H9 (cell line): ENCODE measurements at regions not wholly inside any gene's neighbourhood (a gene's known extent, or its start where the extent isn't known, plus 50 kb on each side); places are given as distances from the start of the nearest gene placed in this dataset.

ENCODE experiments used
- DNase-seq: peaks from one replicate; pipeline ENCODE4 v3.0.0-alpha.2; 2017
- H2AFZ ChIP-seq: one replicate; pipeline ENCODE4 v1.6.1; 2013; ENCODE audit warnings: mild to moderate bottlenecking, low read length, control low read depth, moderate library complexity
- H2AK5ac ChIP-seq: 2 replicates; pipeline ENCODE4 v1.6.1; 2013; ENCODE audit warnings: low read length, control low read depth, mixed read lengths; ENCODE audit not compliant: insufficient read length
- H2BK120ac ChIP-seq: one replicate; pipeline ENCODE4 v1.6.1; 2013; ENCODE audit warnings: low read depth, mild to moderate bottlenecking, low read length, control low read depth, inconsistent platforms; ENCODE audit not compliant: poor library complexity, severe bottlenecking
- H2BK12ac ChIP-seq: 2 replicates; pipeline ENCODE4 v1.6.1; 2013; ENCODE audit warnings: low read length, control low read depth, mixed read lengths, low read depth; ENCODE audit not compliant: insufficient read length
- H2BK15ac ChIP-seq: 2 replicates; pipeline ENCODE4 v1.6.1; 2013; ENCODE audit warnings: low read depth, low read length, control low read depth
- H2BK20ac ChIP-seq: one replicate; pipeline ENCODE4 v1.6.1; 2013; ENCODE audit warnings: low read depth, mild to moderate bottlenecking, low read length, control low read depth, inconsistent platforms; ENCODE audit not compliant: poor library complexity, severe bottlenecking
- H2BK5ac ChIP-seq: 2 replicates; pipeline ENCODE4 v1.6.1; 2013; ENCODE audit warnings: low read length, control low read depth, mixed read lengths; ENCODE audit not compliant: insufficient read length
- H3K14ac ChIP-seq: 2 replicates; pipeline ENCODE4 v1.6.1; 2013; ENCODE audit warnings: low read length, control low read depth; ENCODE audit not compliant: insufficient read depth
- H3K18ac ChIP-seq: 2 replicates; pipeline ENCODE4 v1.6.1; 2013; ENCODE audit warnings: low read depth, mild to moderate bottlenecking, mixed read lengths, low read length, control low read depth; ENCODE audit not compliant: insufficient read length
- H3K23ac ChIP-seq: 2 replicates; pipeline ENCODE4 v1.6.1; 2013; ENCODE audit warnings: low read length, control low read depth, mixed read lengths, low read depth; ENCODE audit not compliant: insufficient read length
- H3K23me2 ChIP-seq: 2 replicates; pipeline ENCODE4 v1.6.1; 2013; ENCODE audit warnings: low read depth, mild to moderate bottlenecking, mixed read lengths, low read length, control low read depth; ENCODE audit not compliant: insufficient read length, poor library complexity, severe bottlenecking
- H3K27ac ChIP-seq: 2 replicates; pipeline ENCODE4 v1.5.1; 2013; ENCODE audit warnings: low read length, control low read depth, mixed read lengths, low read depth; ENCODE audit not compliant: insufficient read length
- H3K27me3 ChIP-seq: 2 replicates; pipeline ENCODE4 v1.6.1; 2013; ENCODE audit warnings: low read length, control low read depth, inconsistent platforms; ENCODE audit not compliant: insufficient read depth
- H3K4ac ChIP-seq: 2 replicates; pipeline ENCODE4 v1.6.1; 2013; ENCODE audit warnings: low read depth, mild to moderate bottlenecking, control low read depth, inconsistent platforms, low read length, moderate library complexity
- H3K4me1 ChIP-seq: 2 replicates; pipeline ENCODE4 v1.6.1; 2013; ENCODE audit warnings: low read length, control low read depth, inconsistent platforms; ENCODE audit not compliant: insufficient read depth
- H3K4me2 ChIP-seq: 2 replicates; pipeline ENCODE4 v1.6.1; 2013; ENCODE audit warnings: low read length, control low read depth, mixed read lengths; ENCODE audit not compliant: insufficient read length, insufficient read depth
- H3K56ac ChIP-seq: 2 replicates; pipeline ENCODE4 v1.6.1; 2013; ENCODE audit warnings: low read depth, mild to moderate bottlenecking, mixed read lengths, low read length, control low read depth; ENCODE audit not compliant: insufficient read length
- H3K79me1 ChIP-seq: 2 replicates; pipeline ENCODE4 v1.6.1; 2013; ENCODE audit warnings: low read depth, mild to moderate bottlenecking, moderate library complexity, low read length, control low read depth, inconsistent platforms; ENCODE audit not compliant: insufficient read depth, poor library complexity, severe bottlenecking
- H3K79me2 ChIP-seq: 2 replicates; pipeline ENCODE4 v1.6.1; 2013; ENCODE audit warnings: low read length, control low read depth, inconsistent platforms; ENCODE audit not compliant: insufficient read depth
- H3K9ac ChIP-seq: 2 replicates; pipeline ENCODE4 v1.6.1; 2013; ENCODE audit warnings: low read length, control low read depth, mixed read lengths; ENCODE audit not compliant: insufficient read length; ENCODE audit errors: extremely low read depth
- H3K9me3 ChIP-seq: one replicate; pipeline ENCODE4 v1.6.1; 2013; ENCODE audit warnings: low read depth, low read length, inconsistent platforms; ENCODE audit not compliant: control insufficient read depth
- H3T11ph ChIP-seq: one replicate; pipeline ENCODE4 v1.6.1; 2013; ENCODE audit warnings: mild to moderate bottlenecking, low read length, control low read depth, inconsistent platforms
- H4K20me1 ChIP-seq: one replicate; pipeline ENCODE4 v1.6.1; 2013; ENCODE audit not compliant: control insufficient read depth, insufficient read length, insufficient read depth
- H4K5ac ChIP-seq: 2 replicates; pipeline ENCODE4 v1.6.1; 2013; ENCODE audit warnings: low read depth, mild to moderate bottlenecking, mixed read lengths, low read length, control low read depth; ENCODE audit not compliant: insufficient read length
- H4K8ac ChIP-seq: replicated peaks from 2 replicates; pipeline ENCODE4 v1.6.1; 2013; ENCODE audit warnings: low read length, control low read depth, mixed read lengths, low read depth; ENCODE audit not compliant: insufficient read length
- H4K91ac ChIP-seq: 2 replicates; pipeline ENCODE4 v1.6.1; 2013; ENCODE audit warnings: low read depth, mild to moderate bottlenecking, moderate library complexity, mixed read lengths, low read length, control low read depth; ENCODE audit not compliant: insufficient read length
- H3K27ac Mint-ChIP-seq, 3 experiments: 2 replicates in 2 of 3; 3 replicates in 1 of 3; pipeline ENCODE4 v1.8.0; 2020 to 2021; ENCODE audit warnings: mixed read lengths in 3 of 3, mild to moderate bottlenecking in 1 of 3, moderate library complexity in 1 of 3
- H3K27me3 Mint-ChIP-seq: 2 replicates; pipeline ENCODE4 v1.8.0; 2021; ENCODE audit warnings: low read depth, mild to moderate bottlenecking, moderate library complexity, mixed read lengths
- H3K36me3 Mint-ChIP-seq, 3 experiments: 2 replicates in 2 of 3; 3 replicates in 1 of 3; pipeline ENCODE4 v1.8.0; 2020 to 2021; ENCODE audit warnings: low read depth in 3 of 3, mixed read lengths in 3 of 3; ENCODE audit not compliant: insufficient read depth in 1 of 3
- H3K4me1 Mint-ChIP-seq, 2 experiments: 2 replicates each; pipeline ENCODE4 v1.8.0; 2020; ENCODE audit warnings: mixed read lengths in 2 of 2
- H3K4me3 Mint-ChIP-seq, 2 experiments: 2 replicates in 1 of 2; 3 replicates in 1 of 2; pipeline ENCODE4 v1.8.0; 2020 to 2021; ENCODE audit warnings: mild to moderate bottlenecking in 2 of 2, mixed read lengths in 2 of 2, moderate library complexity in 1 of 2
- H3K9me3 Mint-ChIP-seq, 2 experiments: 2 replicates in 1 of 2; 3 replicates in 1 of 2; pipeline ENCODE4 v1.8.0; 2020; ENCODE audit warnings: mild to moderate bottlenecking in 2 of 2, mixed read lengths in 2 of 2, moderate library complexity in 1 of 2
- CTCF ChIP-seq: fragments of 200-600 bp; sonication (generic); conservative IDR thresholded peaks from 3 replicates; pipeline ENCODE4 v1.8.0; 2021; ENCODE audit warnings: antibody characterized with exemption, mild to moderate bottlenecking
- WGBS: extraction: QIAGEN DNeasy Blood & Tissue Kit; methylation state at CpG from one replicate; pipeline ENCODE4 v1.1.7; 2013; ENCODE audit warnings: missing lambda C conversion rate, low lambda C conversion rate, mixed read lengths; ENCODE audit not compliant: insufficient read length; ENCODE audit errors: extremely low coverage; 5-methylcytosine and 5-hydroxymethylcytosine counted together

GRCh38 chr2:217459016-217459415 lies 543.8 kb downstream of the TNS1 start:
- no peak overlapping the region for H3K27ac ChIP-seq
- no CpG with 5 or more reads among the region's 2 CpGs for WGBS
- TF ChIP-seq CTCF: no peak

More at GRCh38 chr2:217459016-217459415, 543.8 kb downstream of the TNS1 start:
- no peaks in the 10 kb centered on the region for H3K9me3 ChIP-seq
- no peak overlapping the region for H4K8ac ChIP-seq
- no peaks in the 10 kb centered on the region for H4K20me1 ChIP-seq
- no peak overlapping the region for H3K23ac ChIP-seq
- no peaks in the 10 kb centered on the region for H3K23me2 ChIP-seq
- H3K4me1 ChIP-seq: no peaks in the 10 kb centered on the region
- H2BK15ac ChIP-seq: no peak overlapping the region
- H3K14ac ChIP-seq: no peak overlapping the region
- no peak overlapping the region for H2BK20ac ChIP-seq
- H2AFZ ChIP-seq: no peak overlapping the region
- Mint-ChIP-seq H3K36me3 (no peaks in the 10 kb centered on the region), H3K4me1 (peaks cover 7 to 12% of the 10 kb centered on the region in 2 experiments), H3K27me3 (peaks cover 2% of the 10 kb centered on the region; the same call in 1 of the 2 replicates), H3K27ac (no peak overlapping the region; a peak in 1 of 7 replicates), H3K4me3 (no peak overlapping the region), H3K9me3 (peaks cover 0 to 2% of the 10 kb centered on the region in 2 experiments; a peak in 1 of 5 replicates)
- H3K4me2 ChIP-seq: no peak overlapping the region
- H3K79me1 ChIP-seq: no peaks in the 10 kb centered on the region
- H2BK120ac ChIP-seq: no peak overlapping the region
- no peak overlapping the region for H3K4ac ChIP-seq
- H2AK5ac ChIP-seq: no peak overlapping the region
- no peak for DNase-seq
- H3K79me2 ChIP-seq: no peaks in the 10 kb centered on the region
- H3T11ph ChIP-seq: no peak overlapping the region
- no peak overlapping the region for H2BK12ac ChIP-seq
- H3K18ac ChIP-seq: no peak overlapping the region
- H3K9ac ChIP-seq: no peak overlapping the region
- H4K5ac ChIP-seq: no peak overlapping the region
- H3K27me3 ChIP-seq: no peaks in the 10 kb centered on the region; the same call in 1 of the 2 replicates
- no peak overlapping the region for H4K91ac ChIP-seq
- no peak overlapping the region for H3K56ac ChIP-seq
- H2BK5ac ChIP-seq: no peak overlapping the region
